GM20000 (cell line): ENCODE measurements at regions not wholly inside any gene's neighbourhood (a gene's known extent, or its start where the extent isn't known, plus 50 kb on each side); places are given as distances from the start of the nearest gene placed in this dataset.

Source experiments
- DNase-seq: peaks from one replicate; pipeline ENCODE4 v3.0.0; 2012; ENCODE audit warnings: low spot score
- TF ChIP-seq, protein P1 (sequence below): IDR thresholded peaks from 2 replicates; pipeline ENCODE4 v1.5.1; 2012; ENCODE audit warnings: mild to moderate bottlenecking, control low read depth; ENCODE audit errors: extremely low read depth, missing control alignments

DNA sequence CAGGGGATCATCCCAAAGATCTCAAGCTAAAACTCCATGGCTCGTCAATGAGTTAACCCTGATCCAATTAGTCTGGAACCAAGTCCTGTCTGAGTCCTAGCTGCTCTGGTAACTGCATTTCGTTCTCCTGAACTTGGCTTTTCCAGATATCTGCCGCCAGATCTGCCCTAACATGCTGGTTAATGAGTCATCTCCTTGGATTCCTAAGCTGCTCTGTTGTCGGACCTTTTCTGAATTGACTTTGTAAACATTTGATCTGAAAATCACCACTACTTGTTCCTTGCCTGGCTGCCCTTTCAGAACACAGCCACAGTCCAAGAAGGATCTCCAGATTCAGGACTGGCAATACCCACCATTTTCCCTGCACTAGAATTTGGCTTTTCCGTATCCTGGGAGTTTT is 473.0 kb downstream of the ZSWIM6 start:
- TF ChIP-seq, protein P1, sequence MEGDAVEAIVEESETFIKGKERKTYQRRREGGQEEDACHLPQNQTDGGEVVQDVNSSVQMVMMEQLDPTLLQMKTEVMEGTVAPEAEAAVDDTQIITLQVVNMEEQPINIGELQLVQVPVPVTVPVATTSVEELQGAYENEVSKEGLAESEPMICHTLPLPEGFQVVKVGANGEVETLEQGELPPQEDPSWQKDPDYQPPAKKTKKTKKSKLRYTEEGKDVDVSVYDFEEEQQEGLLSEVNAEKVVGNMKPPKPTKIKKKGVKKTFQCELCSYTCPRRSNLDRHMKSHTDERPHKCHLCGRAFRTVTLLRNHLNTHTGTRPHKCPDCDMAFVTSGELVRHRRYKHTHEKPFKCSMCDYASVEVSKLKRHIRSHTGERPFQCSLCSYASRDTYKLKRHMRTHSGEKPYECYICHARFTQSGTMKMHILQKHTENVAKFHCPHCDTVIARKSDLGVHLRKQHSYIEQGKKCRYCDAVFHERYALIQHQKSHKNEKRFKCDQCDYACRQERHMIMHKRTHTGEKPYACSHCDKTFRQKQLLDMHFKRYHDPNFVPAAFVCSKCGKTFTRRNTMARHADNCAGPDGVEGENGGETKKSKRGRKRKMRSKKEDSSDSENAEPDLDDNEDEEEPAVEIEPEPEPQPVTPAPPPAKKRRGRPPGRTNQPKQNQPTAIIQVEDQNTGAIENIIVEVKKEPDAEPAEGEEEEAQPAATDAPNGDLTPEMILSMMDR = no peak
- DNase-seq = no peak

DNA sequence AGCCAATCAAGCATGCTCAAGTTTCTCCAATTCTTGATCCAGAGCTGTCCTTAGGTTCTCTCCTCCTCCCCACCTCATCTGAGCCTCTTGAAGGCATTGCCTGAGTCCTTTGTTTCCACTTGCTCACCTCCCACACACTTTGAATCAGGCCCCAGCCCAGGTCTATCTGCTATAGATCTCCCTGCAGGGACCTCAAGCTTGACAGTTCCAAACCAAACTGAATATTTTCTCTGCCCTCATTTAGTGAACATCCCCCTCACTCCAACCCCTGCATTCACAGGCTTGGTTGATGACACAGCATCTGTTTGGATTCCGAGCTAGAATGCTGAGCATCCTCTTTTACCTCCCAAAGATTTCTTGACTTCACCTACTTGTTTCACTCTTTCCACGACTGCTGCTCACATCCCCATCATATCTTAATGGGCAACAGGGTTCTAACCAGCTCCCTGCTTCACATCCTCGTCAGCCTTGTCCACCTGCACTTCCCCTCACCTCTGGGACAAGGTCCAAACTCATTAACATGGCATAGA is 474.5 kb downstream of the ZSWIM6 start:
- TF ChIP-seq, protein P1 = no peak

DNA sequence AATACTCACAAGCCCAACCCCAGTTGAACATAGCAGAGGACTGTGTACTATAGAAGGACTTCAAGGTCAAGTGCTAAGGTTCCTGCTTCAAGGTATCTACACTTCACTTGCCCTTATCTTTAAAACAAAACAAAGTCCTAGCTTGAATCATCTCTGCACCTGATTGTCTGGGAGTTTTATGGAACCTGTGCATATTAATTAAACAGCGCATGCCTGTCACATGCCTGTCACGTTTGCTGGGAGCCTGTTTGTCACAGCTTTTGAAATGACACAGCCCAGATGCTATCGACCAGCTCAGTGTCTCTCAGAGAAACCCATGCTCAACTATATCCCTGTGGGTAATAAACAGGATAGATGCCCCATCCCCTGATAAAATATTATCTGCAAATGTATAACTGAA is 476.0 kb downstream of the ZSWIM6 start:
- TF ChIP-seq, protein P1 = no peak

More for the DNA sequence above, 474.5 kb downstream of the ZSWIM6 start:
- DNase-seq = no peak

DNA sequence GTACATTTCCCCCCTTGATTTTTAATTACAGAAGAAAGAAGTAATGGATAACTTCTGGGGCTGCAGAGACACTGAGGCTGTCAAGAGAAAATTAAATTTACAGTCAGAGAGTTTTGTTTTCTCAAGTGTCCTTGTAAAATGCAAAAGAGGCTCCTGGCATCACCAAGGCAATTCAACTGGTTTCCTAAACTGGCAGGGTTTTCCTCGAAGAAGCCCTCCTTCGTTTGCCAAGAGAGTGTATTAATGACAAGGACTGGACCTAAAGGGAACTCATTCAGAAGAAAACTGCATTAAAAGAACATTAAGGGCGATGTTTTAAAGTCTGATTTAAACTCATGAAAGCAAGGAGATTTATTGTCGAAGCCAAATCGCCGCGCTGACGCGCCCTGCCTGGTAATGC is 476.9 kb downstream of the ZSWIM6 start:
- DNase-seq = no peak
- TF ChIP-seq, protein P1 = no peak

More for the DNA sequence above, 476.0 kb downstream of the ZSWIM6 start:
- DNase-seq = no peak

DNA sequence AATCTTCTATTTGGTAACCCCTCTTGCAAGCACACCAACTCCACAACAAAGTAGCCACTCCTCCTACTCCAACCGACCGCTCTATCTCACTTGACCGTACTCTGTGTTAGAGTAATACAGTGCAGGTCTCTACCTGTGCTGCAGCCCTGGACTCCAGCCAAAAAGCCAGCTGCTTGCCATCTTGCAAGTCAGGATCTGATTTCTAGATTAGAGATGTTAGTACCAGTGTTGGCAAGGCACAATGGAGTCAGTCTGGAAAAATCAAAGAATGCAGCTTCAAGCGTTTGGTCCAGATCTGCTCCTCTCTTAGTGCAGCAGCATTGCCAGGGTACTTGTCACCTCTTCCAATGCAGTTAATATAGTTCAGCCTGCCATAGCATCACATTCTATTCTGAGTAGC is 477.6 kb downstream of the ZSWIM6 start:
- TF ChIP-seq, protein P1 = no peak
- no peak for DNase-seq

DNA sequence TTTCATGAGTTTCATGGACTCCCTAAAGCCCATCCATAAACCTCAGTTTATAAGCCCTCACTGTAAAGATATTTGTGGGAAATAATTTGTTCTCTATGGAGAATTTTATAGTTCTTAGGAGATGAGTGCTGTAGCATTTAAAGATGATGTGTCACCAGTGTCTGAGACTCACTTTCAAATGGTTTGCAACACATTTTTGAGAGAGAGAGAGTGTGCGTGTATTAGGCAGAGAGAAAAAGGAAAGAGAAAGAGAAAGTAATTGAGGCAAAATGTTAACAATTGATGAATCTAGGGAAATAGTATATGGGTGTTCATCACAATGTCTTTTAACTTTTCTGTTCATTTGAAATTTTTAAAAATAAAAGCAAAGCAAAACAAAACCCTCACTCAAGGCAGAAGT is 479.0 kb downstream of the ZSWIM6 start:
- DNase-seq = no peak
- TF ChIP-seq, protein P1 = no peak

DNA sequence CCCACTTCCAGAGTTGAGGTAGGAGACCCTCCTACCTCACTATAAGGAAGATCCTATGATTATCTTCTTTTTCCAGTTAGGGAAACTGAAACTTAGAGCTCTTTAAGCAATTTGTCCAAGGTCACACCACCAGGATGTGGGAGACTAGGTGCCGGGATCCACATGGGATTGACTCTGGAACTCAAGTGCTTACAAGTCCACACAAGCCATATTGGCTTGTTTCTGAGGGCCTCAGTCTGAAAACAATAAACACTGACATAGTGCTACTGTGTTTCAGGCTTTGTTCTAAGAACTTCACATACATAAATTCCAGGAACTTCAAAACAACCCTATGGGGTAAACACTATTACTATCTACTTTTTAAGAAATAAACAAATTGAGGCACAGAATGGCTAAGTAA is 481.3 kb downstream of the ZSWIM6 start:
- TF ChIP-seq, protein P1 = no peak
- no peak for DNase-seq
